ENCODE measurements at regions not wholly inside any gene's neighbourhood (a gene's known extent, or its start where the extent isn't known, plus 50 kb on each side); places are given as distances from the start of the nearest gene placed in this dataset.

DNA sequence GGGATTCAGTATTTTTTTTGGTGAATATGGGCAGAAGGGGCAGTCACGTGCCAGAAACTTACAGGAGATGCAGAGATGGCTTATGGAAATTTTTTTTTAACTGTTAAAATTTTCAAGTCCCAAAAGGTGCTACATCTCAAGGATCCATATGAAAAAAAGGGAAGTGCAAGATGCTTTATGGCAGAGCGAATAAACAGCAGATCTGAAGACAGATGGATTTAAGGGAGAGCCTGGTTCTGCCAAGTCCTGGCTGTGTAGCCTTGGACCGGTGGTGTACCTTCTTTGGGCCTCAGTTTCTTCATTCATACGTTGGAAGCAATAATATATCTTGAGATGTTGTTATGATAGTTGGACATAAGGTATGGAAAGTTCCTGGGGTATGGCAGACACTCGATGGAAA lies 91.5 kb upstream of the ARRDC4 start:
- no peaks in the 10 kb centered on the region for H3K36me3 ChIP-seq (replicated peaks; ENCODE audit: insufficient read depth, low read depth)

GRCh38 chr15:97870771-97871170 lies 89.7 kb upstream of the ARRDC4 start:
- H3K9me2 ChIP-seq (replicated peaks; ENCODE audit: insufficient read depth) = no peaks in the 10 kb centered on the region
- TF ChIP-seq EZH2phosphoT487 (IDR thresholded peaks at IDR 0.05; ENCODE audit: low read depth, severe bottlenecking, unreplicated experiment) = no peak
- no peak overlapping the region for H3K4me2 ChIP-seq
- no peak overlapping the region for H3K4me3 ChIP-seq
- H4K20me1 ChIP-seq (ENCODE audit: insufficient read depth, poor library complexity, severe bottlenecking) = no peaks in the 10 kb centered on the region
- DNase-seq (ENCODE audit: low spot score) = no peak
- no peaks in the 10 kb centered on the region for H3K4me1 ChIP-seq (ENCODE audit: insufficient read depth)
- WGBS (ENCODE audit: low lambda C conversion rate, missing lambda C conversion rate) = 97% methylated on average over 3 of the region's 3 CpGs
- H3K9me3 ChIP-seq (ENCODE audit: low read depth) = no peaks in the 10 kb centered on the region
- no peak overlapping the region for H3K27ac ChIP-seq
- no peak overlapping the region for H2AFZ ChIP-seq
- H3K27me3 ChIP-seq = no peaks in the 10 kb centered on the region
- H3K36me3 ChIP-seq (replicated peaks; ENCODE audit: insufficient read depth, low read depth) = no peaks in the 10 kb centered on the region
- no peaks in the 10 kb centered on the region for H3K79me2 ChIP-seq

More for the DNA sequence above, 91.5 kb upstream of the ARRDC4 start:
- TF ChIP-seq EZH2 (IDR thresholded peaks at IDR 0.05; ENCODE audit: borderline replicate concordance) (no peak), EZH2phosphoT487 (IDR thresholded peaks at IDR 0.05; ENCODE audit: low read depth, severe bottlenecking, unreplicated experiment) (no peak)
- TF ChIP-seq, protein P1, sequence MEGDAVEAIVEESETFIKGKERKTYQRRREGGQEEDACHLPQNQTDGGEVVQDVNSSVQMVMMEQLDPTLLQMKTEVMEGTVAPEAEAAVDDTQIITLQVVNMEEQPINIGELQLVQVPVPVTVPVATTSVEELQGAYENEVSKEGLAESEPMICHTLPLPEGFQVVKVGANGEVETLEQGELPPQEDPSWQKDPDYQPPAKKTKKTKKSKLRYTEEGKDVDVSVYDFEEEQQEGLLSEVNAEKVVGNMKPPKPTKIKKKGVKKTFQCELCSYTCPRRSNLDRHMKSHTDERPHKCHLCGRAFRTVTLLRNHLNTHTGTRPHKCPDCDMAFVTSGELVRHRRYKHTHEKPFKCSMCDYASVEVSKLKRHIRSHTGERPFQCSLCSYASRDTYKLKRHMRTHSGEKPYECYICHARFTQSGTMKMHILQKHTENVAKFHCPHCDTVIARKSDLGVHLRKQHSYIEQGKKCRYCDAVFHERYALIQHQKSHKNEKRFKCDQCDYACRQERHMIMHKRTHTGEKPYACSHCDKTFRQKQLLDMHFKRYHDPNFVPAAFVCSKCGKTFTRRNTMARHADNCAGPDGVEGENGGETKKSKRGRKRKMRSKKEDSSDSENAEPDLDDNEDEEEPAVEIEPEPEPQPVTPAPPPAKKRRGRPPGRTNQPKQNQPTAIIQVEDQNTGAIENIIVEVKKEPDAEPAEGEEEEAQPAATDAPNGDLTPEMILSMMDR (IDR thresholded peaks at IDR 0.05; ENCODE audit: poor library complexity) = no peak
- H3K27ac ChIP-seq = no peak overlapping the region
- no peaks in the 10 kb centered on the region for H3K9me3 ChIP-seq (ENCODE audit: low read depth)
- H3K4me2 ChIP-seq = no peak overlapping the region
- H4K20me1 ChIP-seq (ENCODE audit: insufficient read depth, poor library complexity, severe bottlenecking) = no peaks in the 10 kb centered on the region
- no peaks in the 10 kb centered on the region for H3K4me1 ChIP-seq (ENCODE audit: insufficient read depth)
- H3K9me2 ChIP-seq (replicated peaks; ENCODE audit: insufficient read depth) = no peaks in the 10 kb centered on the region
- no peaks in the 10 kb centered on the region for H3K27me3 ChIP-seq
- 87% methylated on average over 5 of the region's 5 CpGs for WGBS (ENCODE audit: low lambda C conversion rate, missing lambda C conversion rate)
- no peak overlapping the region for H2AFZ ChIP-seq
- no peak overlapping the region for H3K4me3 ChIP-seq
- no peak for DNase-seq (ENCODE audit: low spot score)
- no peaks in the 10 kb centered on the region for H3K79me2 ChIP-seq

DNA sequence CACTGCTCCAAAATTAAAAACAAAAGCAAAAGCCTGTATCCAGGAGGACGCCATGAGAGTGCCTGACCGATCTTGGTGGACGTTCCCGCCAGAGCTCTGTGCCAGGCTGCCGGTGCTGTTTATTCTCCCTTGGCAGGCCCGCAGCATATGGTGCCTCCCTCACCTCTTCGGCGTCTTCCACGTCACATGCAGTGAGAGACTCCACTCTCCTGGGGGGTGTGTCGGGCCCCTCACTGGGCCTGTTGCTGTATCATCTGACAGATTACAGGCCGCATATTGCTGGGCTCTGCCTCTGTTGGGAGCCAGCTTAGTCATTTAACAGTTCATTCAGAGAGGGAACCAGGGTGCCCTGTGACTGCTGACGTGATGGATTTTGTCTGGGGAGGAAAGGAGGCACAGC lies 86.4 kb upstream of the ARRDC4 start:
- H4K20me1 ChIP-seq (ENCODE audit: insufficient read depth, poor library complexity, severe bottlenecking) = no peaks in the 10 kb centered on the region
- H3K4me2 ChIP-seq = no peak overlapping the region
- no peaks in the 10 kb centered on the region for H3K9me2 ChIP-seq (replicated peaks; ENCODE audit: insufficient read depth)
- H3K27me3 ChIP-seq = no peaks in the 10 kb centered on the region
- DNase-seq (ENCODE audit: low spot score) = no peak
- TF ChIP-seq EZH2 (IDR thresholded peaks at IDR 0.05; ENCODE audit: borderline replicate concordance) = no peak
- no peak for TF ChIP-seq EZH2phosphoT487 (IDR thresholded peaks at IDR 0.05; ENCODE audit: low read depth, severe bottlenecking, unreplicated experiment)
- TF ChIP-seq, protein P1 (IDR thresholded peaks at IDR 0.05; ENCODE audit: poor library complexity) = no peak
- no peak overlapping the region for H3K27ac ChIP-seq
- H3K79me2 ChIP-seq = no peaks in the 10 kb centered on the region
- H2AFZ ChIP-seq = no peak overlapping the region
- H3K4me1 ChIP-seq (ENCODE audit: insufficient read depth) = no peaks in the 10 kb centered on the region
- no peaks in the 10 kb centered on the region for H3K9me3 ChIP-seq (ENCODE audit: low read depth)
- no peaks in the 10 kb centered on the region for H3K36me3 ChIP-seq (replicated peaks; ENCODE audit: insufficient read depth, low read depth)
- H3K4me3 ChIP-seq = no peak overlapping the region
- 89% methylated on average over 12 of the region's 12 CpGs for WGBS (ENCODE audit: low lambda C conversion rate, missing lambda C conversion rate)

DNA sequence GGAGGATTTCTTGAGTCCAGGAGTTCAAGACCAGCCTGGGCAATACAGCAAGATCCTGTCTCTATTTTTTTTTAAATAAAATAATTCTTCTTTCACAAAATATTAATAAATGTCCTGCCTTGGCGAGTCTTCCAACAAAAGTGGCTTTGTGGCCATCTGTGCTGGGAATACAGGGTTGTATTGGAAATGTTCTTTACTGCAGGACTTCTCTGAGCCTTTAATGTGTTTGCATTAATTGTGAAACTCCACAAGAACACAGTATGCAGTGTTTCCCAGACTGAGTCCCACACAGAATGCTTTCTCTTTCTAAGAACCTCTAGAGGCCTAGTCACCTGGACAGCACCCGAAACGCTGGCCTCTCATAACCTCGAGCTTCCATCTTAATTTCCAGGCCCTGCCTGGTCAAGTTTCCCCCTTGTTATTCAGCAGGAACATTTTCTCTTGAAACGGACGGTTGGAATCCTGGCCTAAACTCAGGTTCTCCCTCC lies 85.4 kb upstream of the ARRDC4 start:
- no peaks in the 10 kb centered on the region for H3K9me3 ChIP-seq (ENCODE audit: low read depth)
- no peak overlapping the region for H2AFZ ChIP-seq
- no peaks in the 10 kb centered on the region for H4K20me1 ChIP-seq (ENCODE audit: insufficient read depth, poor library complexity, severe bottlenecking)
- no peaks in the 10 kb centered on the region for H3K27me3 ChIP-seq
- H3K4me2 ChIP-seq = no peak overlapping the region
- 84% methylated on average over 6 of the region's 6 CpGs for WGBS (ENCODE audit: low lambda C conversion rate, missing lambda C conversion rate)
- no peak for DNase-seq (ENCODE audit: low spot score)
- H3K9me2 ChIP-seq (replicated peaks; ENCODE audit: insufficient read depth) = no peaks in the 10 kb centered on the region
- H3K4me1 ChIP-seq (ENCODE audit: insufficient read depth) = no peaks in the 10 kb centered on the region
- TF ChIP-seq EZH2phosphoT487 (IDR thresholded peaks at IDR 0.05; ENCODE audit: low read depth, severe bottlenecking, unreplicated experiment) = no peak
- TF ChIP-seq EZH2 (IDR thresholded peaks at IDR 0.05; ENCODE audit: borderline replicate concordance) = no peak
- TF ChIP-seq, protein P1 (IDR thresholded peaks at IDR 0.05; ENCODE audit: poor library complexity) = no peak
- no peak overlapping the region for H3K4me3 ChIP-seq
- H3K36me3 ChIP-seq (replicated peaks; ENCODE audit: insufficient read depth, low read depth) = no peaks in the 10 kb centered on the region
- no peaks in the 10 kb centered on the region for H3K79me2 ChIP-seq
- no peak overlapping the region for H3K27ac ChIP-seq
